A549 (cell line): ENCODE measurements at regions not wholly inside any gene's neighbourhood (a gene's known extent, or its start where the extent isn't known, plus 50 kb on each side); places are given as distances from the start of the nearest gene placed in this dataset.

Experiments
- POLR2A ChIP-seq: IDR thresholded peaks from 2 replicates; pipeline ENCODE4 v1.6.1; 2012; ENCODE audit warnings: mild to moderate bottlenecking, low read length
- SMC3 ChIP-seq: fragments of >200 bp; sonication (Bioruptor Twin); formaldehyde crosslinking; IDR thresholded peaks from 3 replicates; pipeline ENCODE4 v1.6.1; 2018; ENCODE audit warnings: inconsistent platforms

- TF ChIP-seq POLR2A, result no peak
- TF ChIP-seq SMC3, result no peak
Observed at GRCh38 chr1:79744746-79745145, 738.2 kb upstream of the ADGRL4 start.
